ENCODE measurements at regions not wholly inside any gene's neighbourhood (a gene's known extent, or its start where the extent isn't known, plus 50 kb on each side); places are given as distances from the start of the nearest gene placed in this dataset.

GRCh38 chr9:115353681-115354080, 235.7 kb upstream of the TNC start:
- no peak for DNase-seq (ENCODE audit: low read depth)
- H3K4me3 ChIP-seq (ENCODE audit: low read depth, low read length): no peak overlapping the region

GRCh38 chr9:115357821-115358220, 239.9 kb upstream of the TNC start:
- no peak overlapping the region for H3K4me3 ChIP-seq (ENCODE audit: low read depth, low read length)
- DNase-seq (ENCODE audit: low read depth): no peak

DNA sequence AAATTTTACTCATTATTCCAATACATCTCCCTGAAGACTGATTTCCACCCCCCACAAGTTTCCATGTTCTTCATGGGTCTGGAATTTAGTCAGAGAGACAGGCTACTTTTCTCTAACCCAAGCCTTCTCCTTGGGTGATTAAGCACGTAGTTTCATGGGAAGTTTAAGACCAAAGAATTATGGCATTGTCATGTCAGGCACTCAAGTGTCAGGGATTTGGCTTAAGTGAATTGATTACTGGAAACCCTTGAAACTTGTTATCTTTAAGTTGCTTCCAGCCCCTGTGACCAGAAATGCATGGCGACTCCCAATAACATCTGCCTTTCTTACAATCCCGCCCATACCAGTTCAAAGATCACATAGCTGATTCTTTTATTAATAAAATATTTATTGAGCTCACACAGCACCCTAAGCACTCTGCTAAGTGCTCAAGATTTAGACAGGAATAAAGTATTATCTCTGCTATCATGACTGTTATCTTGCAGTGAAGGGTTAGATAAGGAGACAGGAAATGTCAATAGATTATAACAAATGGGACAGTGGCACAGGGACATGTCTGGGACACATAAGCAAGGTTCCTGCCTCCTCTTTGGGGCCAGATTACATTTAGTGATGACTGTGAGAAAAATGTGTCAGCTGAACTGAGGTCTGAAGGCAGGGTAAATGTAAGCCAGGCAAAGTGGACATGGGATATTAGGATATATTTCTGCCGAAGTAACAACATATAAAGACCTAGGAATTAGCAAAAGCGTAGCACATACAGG, 241.2 kb upstream of the TNC start:
- no peak for DNase-seq (ENCODE audit: low read depth)
- no peak overlapping the region for H3K4me3 ChIP-seq (ENCODE audit: low read depth, low read length)

DNA sequence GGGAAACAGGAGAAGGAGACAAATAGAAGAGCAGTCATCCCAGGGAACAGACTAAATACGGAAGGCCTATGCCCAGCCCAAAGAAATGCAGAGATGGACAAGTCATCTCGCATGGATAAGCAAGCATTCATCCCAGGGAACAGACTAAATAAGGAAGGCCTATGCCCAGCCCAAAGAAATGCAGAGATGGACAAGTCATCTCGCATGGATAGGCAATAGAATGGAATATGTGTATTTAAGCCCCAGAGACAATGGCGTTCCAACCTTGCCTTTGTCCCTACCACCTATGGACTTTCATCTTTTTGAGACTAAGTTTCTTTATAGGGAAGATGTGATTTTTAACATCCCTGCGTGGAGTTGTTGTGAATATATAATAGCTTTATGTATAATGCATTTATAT, 242.2 kb upstream of the TNC start:
- no peak overlapping the region for H3K4me3 ChIP-seq (ENCODE audit: low read depth, low read length)

DNA sequence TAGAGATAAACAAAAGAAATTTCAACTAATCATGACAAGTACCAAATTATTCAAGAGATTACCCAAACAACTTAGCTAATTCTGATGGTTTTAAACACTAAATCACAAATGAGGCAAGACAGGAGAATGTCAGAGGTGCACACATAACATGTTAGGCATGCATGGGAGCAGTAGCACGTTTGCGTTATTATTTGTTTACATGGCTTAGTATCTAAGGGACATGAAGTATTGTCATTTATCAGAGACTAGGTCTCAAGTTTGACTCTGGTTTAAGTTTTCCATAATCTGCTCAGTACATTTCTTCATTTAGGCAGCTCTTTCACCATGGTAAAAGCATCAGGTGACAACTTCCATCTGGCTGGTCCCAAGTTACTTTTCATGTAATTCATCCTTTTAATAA, 244.1 kb upstream of the TNC start:
- DNase-seq (ENCODE audit: low read depth): no peak
- H3K4me3 ChIP-seq (ENCODE audit: low read depth, low read length): no peak overlapping the region

More for the DNA sequence above, 242.2 kb upstream of the TNC start:
- no peak for DNase-seq (ENCODE audit: low read depth)

GRCh38 chr9:115362640-115363039, 244.7 kb upstream of the TNC start:
- no peak for DNase-seq (ENCODE audit: low read depth)
- H3K4me3 ChIP-seq (ENCODE audit: low read depth, low read length): no peak overlapping the region

DNA sequence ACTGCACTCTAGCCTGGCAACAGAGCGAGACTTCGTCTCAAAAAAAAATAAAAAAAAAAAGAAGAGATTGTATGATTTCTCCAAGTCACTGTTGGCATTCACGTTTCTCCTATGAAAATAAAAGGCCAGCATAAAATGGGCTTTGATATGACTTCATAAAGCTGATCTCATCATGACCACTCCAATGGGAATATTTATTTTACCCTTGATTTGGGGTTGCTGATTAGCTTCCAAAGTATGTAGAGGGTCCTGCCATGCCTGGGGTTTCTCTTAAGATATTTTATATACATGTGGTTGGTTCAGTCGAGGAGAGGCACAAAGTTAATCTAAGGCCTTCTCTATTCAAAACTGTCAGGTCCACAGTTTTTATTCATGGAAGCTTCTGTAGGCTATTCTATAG, 247.0 kb upstream of the TNC start:
- H3K4me3 ChIP-seq (ENCODE audit: low read depth, low read length): no peak overlapping the region
- DNase-seq (ENCODE audit: low read depth): no peak

GRCh38 chr9:115367321-115367720, 249.4 kb upstream of the TNC start:
- no peak overlapping the region for H3K4me3 ChIP-seq (ENCODE audit: low read depth, low read length)
- DNase-seq (ENCODE audit: low read depth): no peak

DNA sequence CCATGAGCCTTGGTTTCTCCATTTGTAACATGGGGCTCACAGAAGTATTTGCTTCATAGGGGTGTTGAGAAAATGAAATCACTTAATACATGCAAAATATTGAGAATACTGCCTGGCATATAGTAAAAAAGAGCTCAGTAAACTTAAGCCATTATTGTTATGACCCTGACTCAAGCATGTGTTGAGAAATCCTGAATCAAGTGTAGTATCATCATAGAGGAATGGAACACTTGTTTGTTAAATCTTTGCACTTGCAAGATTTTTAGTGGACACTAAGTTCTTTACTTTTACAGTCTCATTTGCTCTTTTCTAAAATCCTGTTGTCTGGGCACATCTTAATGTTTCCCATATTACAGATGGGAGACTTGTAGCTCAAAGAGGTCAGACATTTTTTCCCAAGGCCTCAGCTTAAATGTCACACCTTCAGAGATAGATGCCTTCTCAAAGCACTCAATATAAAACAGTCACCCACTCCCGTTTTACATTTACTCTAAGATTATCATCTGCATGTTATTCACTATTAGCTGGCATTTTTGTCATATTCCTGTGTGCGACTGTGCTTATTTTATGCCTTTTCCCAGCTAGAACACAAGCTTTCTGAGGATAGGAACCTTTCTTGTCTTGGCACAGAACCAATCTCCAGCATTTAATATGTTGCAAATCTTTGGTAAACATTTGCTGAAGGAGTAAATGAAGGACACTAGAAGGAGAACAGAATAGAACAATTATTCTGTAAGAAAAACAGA, 250.0 kb upstream of the TNC start:
- no peak overlapping the region for H3K4me3 ChIP-seq (ENCODE audit: low read depth, low read length)
- DNase-seq (ENCODE audit: low read depth): no peak

- peak; percentile 53 for DNase-seq (ENCODE audit: low read depth)
- no peak overlapping the region for H3K4me3 ChIP-seq (ENCODE audit: low read depth, low read length)
Observed at GRCh38 chr9:115369322-115369957, 251.5 kb upstream of the TNC start.

- DNase-seq (ENCODE audit: low read depth): peak; percentile 89
Observed at GRCh38 chr9:115373000-115373709, 255.2 kb upstream of the TNC start.

DNA sequence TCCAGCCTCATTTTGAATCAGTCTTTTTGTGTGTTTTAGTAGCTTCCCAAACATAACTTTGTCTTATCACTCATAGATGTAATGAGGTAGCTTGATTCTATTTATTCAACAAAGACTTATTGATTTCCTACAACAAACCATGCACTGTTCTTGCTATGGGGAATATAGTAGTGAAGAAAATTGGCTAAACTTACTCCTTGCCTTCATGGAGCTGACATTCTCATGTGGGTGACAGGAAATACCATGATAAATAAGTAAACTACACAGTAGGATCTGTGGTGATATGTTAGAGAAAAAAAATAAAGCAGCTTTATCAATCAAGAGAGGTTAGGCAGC, 255.7 kb upstream of the TNC start:
- H3K4me3 ChIP-seq (ENCODE audit: low read depth, low read length): no peak overlapping the region
- no peak for DNase-seq (ENCODE audit: low read depth)

More at GRCh38 chr9:115373000-115373709, 255.2 kb upstream of the TNC start:
- no peak overlapping the region for H3K4me3 ChIP-seq (ENCODE audit: low read depth, low read length)

DNA sequence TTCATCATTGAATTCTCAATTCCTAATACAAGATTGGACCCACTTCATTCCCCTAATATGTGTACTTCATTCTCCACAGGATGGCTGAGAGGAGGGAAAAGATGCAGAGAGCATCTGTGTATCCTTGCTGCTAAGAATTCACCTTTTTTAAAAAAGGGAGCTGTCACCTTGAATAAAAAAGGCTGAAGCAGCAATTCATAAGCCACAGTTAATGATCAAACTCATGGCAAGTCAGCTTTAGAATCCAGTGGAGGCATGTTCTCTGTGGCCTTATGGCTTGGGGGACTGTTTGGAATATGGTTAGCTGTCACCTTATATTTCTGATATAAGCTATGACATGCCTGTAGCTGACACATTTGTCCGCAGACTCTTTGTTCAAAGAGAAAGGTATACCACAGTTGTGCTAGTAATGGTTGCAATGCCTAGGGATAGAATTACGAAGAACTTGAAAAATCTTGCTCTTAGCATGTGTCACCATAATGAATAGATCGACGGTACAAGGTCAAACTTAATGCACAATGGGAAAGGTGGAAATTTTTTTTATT, 256.8 kb upstream of the TNC start:
- DNase-seq (ENCODE audit: low read depth): no peak
- no peak overlapping the region for H3K4me3 ChIP-seq (ENCODE audit: low read depth, low read length)

GRCh38 chr9:115378241-115378640, 260.3 kb upstream of the TNC start:
- no peak overlapping the region for H3K4me3 ChIP-seq (ENCODE audit: low read depth, low read length)
- DNase-seq (ENCODE audit: low read depth): no peak

DNA sequence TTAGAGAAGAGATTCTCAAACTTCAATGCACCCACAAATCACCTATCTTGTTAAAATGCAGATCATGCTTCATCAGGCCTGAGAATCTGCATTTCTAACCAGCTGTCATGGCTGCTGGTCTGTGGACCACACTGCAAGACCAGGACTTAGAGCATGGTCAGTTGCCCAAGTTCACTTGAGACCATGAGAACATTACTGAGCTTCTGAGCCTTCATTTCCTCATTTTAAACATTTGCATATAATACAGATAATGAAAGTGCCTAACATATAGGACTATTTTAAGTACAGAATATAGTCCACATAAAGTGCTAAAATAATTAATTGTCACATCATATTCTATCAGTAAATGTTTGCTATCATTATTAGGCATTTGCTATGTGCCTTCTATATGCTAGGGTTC, 260.8 kb upstream of the TNC start:
- no peak for DNase-seq (ENCODE audit: low read depth)
- H3K4me3 ChIP-seq (ENCODE audit: low read depth, low read length): no peak overlapping the region

GRCh38 chr9:115379719-115380118, 261.8 kb upstream of the TNC start:
- no peak for DNase-seq (ENCODE audit: low read depth)
- H3K4me3 ChIP-seq (ENCODE audit: low read depth, low read length): no peak overlapping the region

GRCh38 chr9:115382865-115383264, 264.9 kb upstream of the TNC start:
- DNase-seq (ENCODE audit: low read depth): no peak

GRCh38 chr9:115385383-115386122, 267.6 kb upstream of the TNC start:
- no peak for DNase-seq (ENCODE audit: low read depth)
- H3K4me3 ChIP-seq (ENCODE audit: low read depth, low read length): no peak overlapping the region

More at GRCh38 chr9:115382865-115383264, 264.9 kb upstream of the TNC start:
- no peak overlapping the region for H3K4me3 ChIP-seq (ENCODE audit: low read depth, low read length)

Data from skeletal muscle cell (primary cell).